Brain microvascular endothelial cell (primary cell): ENCODE measurements at regions not wholly inside any gene's neighbourhood (a gene's known extent, or its start where the extent isn't known, plus 50 kb on each side); places are given as distances from the start of the nearest gene placed in this dataset.

Experiments used
- DNase-seq: peaks from one replicate; pipeline ENCODE4 v3.0.0-alpha.2; 2020
- H3K27ac ChIP-seq: fragments of 250-450 bp; sonication (Bioruptor Pico); 2 replicates; pipeline ENCODE4 v1.5.1; 2020; ENCODE audit warnings: mild to moderate bottlenecking, moderate library complexity
- H3K27me3 ChIP-seq: fragments of 250-450 bp; sonication (Bioruptor Pico); replicated peaks from 2 replicates; pipeline ENCODE4 v1.5.1; 2020; ENCODE audit warnings: mild to moderate bottlenecking
- H3K36me3 ChIP-seq: fragments of 250-450 bp; sonication (Bioruptor Pico); replicated peaks from 2 replicates; pipeline ENCODE4 v1.5.1; 2020; ENCODE audit warnings: mild to moderate bottlenecking
- H3K4me3 ChIP-seq: 2 replicates; pipeline ENCODE4 v1.5.1; 2011; ENCODE audit warnings: low read depth, mild to moderate bottlenecking, control low read depth, low read length, moderate library complexity
- CTCF ChIP-seq: IDR thresholded peaks from 2 replicates; pipeline ENCODE4 v1.5.1; 2011; ENCODE audit warnings: low read depth, mild to moderate bottlenecking, moderate library complexity, low read length, control low read depth, inconsistent platforms; ENCODE audit errors: missing control alignments
- in situ Hi-C: cut with HindIII; loops from 2 replicates; pipeline ENCODE4 v1.10.0; 2017; ENCODE audit warnings: low sequenced_read_pairs, low pct_ligation_motif_present

GRCh38 chr1:188432427-188432826, 1603.7 kb downstream of the PLA2G4A start:
- Histone ChIP-seq H3K4me3 (no peak overlapping the region), H3K36me3 (no peaks in the 10 kb centered on the region), H3K27ac (no peak overlapping the region), H3K27me3 (no peaks in the 10 kb centered on the region)
- no peak for TF ChIP-seq CTCF
- no peak for DNase-seq
- in situ Hi-C loops, result no loop called here

GRCh38 chr1:188433425-188433824, 1604.7 kb downstream of the PLA2G4A start:
- Histone ChIP-seq H3K27ac (no peak overlapping the region), H3K36me3 (no peaks in the 10 kb centered on the region), H3K4me3 (no peak overlapping the region), H3K27me3 (no peaks in the 10 kb centered on the region)
- in situ Hi-C loops, result no loop called here
- DNase-seq, result no peak
- TF ChIP-seq CTCF, result no peak

DNA sequence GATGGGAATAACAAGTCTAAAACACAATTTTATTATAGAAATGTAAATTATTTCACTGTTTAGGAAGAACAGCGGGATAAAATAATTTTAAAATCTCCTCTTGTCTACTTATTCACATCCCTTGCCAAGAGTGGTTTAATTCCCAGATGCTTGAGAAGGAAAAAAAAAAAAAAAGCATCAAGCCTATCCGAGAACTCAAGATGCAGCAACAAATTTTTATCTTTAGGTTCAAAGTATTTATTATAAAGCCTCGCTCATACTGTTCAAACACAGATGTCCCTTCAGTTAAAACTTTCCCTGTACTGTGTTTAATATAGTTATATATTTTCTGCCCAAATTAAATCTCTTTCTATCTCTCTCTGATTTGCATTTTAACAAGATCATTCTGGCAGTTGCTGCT, 1615.8 kb downstream of the PLA2G4A start:
- Histone ChIP-seq H3K27me3 (no peaks in the 10 kb centered on the region), H3K27ac (no peak overlapping the region), H3K36me3 (no peaks in the 10 kb centered on the region), H3K4me3 (no peak overlapping the region)
- no peak for DNase-seq
- TF ChIP-seq CTCF, result no peak
- in situ Hi-C loops, result no loop called here

DNA sequence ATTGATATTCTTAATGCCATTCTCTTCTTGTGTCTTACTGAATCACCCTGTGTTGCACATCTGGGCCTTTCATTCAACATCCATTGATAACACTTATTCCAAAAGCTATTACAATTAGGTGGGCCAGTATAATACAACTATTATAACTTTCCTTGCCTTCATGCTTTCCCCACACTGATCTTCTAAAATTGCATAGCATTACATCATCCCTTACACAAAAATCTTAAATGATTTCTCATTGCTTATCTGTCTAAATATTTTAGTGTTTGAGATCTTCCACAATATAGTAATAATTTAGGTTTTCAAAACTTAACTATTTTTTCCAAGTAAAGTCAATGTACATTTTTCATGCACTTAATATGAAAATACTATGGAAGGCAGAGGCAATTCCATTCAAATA, 1634.1 kb downstream of the PLA2G4A start:
- in situ Hi-C loops, result no loop called here
- no peak for DNase-seq
- Histone ChIP-seq H3K4me3 (no peak overlapping the region), H3K27me3 (no peaks in the 10 kb centered on the region), H3K27ac (no peak overlapping the region), H3K36me3 (no peaks in the 10 kb centered on the region)
- TF ChIP-seq CTCF, result no peak

- H3K36me3 ChIP-seq, result no peaks in the 10 kb centered on the region
- H3K27me3 ChIP-seq, result no peaks in the 10 kb centered on the region
- no peak overlapping the region for H3K27ac ChIP-seq
- in situ Hi-C loops, result no loop called here
- H3K4me3 ChIP-seq, result no peak overlapping the region
- no peak for TF ChIP-seq CTCF
- no peak for DNase-seq
Measured at GRCh38 chr1:188463919-188464318, 1635.2 kb downstream of the PLA2G4A start.

DNA sequence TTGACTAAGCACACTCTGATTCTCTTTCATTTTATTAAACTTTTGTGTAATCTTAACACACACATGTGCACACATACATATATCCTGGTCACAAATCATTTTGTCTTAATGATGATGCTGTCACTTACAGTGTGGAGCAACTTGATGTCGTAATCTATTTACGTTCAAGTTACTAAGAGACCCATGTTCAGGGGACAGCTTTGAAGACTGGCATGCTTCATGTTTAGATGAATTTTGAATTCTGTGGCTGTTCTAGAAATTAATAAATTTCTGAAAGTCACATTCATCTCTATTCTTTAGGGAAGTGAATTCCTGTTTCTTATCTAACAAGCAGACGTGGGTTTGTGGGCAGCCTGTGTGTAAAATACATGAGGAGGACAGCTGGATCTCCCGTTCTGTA, 1637.8 kb downstream of the PLA2G4A start:
- DNase-seq, result no peak
- in situ Hi-C loops, result no loop called here
- TF ChIP-seq CTCF, result no peak
- Histone ChIP-seq H3K27ac (no peak overlapping the region), H3K4me3 (no peak overlapping the region), H3K36me3 (no peaks in the 10 kb centered on the region), H3K27me3 (no peaks in the 10 kb centered on the region)
